ENCODE measurements at regions not wholly inside any gene's neighbourhood (a gene's known extent, or its start where the extent isn't known, plus 50 kb on each side); places are given as distances from the start of the nearest gene placed in this dataset.

- H3K27ac ChIP-seq: no peak overlapping the region
- DNase-seq (ENCODE audit: low spot score): no peak
- TF ChIP-seq CTCF (IDR thresholded peaks at IDR 0.05): no peak
- ATAC-seq (ENCODE audit: insufficient number of reproducible peaks, low FRiP score, low read depth): no peak
- no peaks in the 10 kb centered on the region for H3K36me3 ChIP-seq
- H3K9me3 ChIP-seq: no peaks in the 10 kb centered on the region
- H3K27me3 ChIP-seq (replicated peaks; ENCODE audit: insufficient read depth): no peaks in the 10 kb centered on the region
- H3K4me3 ChIP-seq: no peak overlapping the region
- H3K4me1 ChIP-seq (ENCODE audit: control insufficient read depth in 1 of 2, low read depth in 2 of 2): no peaks in the 10 kb centered on the region
Observed at GRCh38 chr14:97844042-97844441, 1046.9 kb downstream of the VRK1 start.

GRCh38 chr14:97846156-97846555 is 1049.0 kb downstream of the VRK1 start:
- H3K9me3 ChIP-seq: no peaks in the 10 kb centered on the region
- H3K27me3 ChIP-seq (replicated peaks; ENCODE audit: insufficient read depth): no peaks in the 10 kb centered on the region
- no peaks in the 10 kb centered on the region for H3K4me1 ChIP-seq (ENCODE audit: control insufficient read depth in 1 of 2, low read depth in 2 of 2)
- TF ChIP-seq CTCF (IDR thresholded peaks at IDR 0.05): no peak
- DNase-seq (ENCODE audit: low spot score): no peak
- no peaks in the 10 kb centered on the region for H3K36me3 ChIP-seq
- no peak for ATAC-seq (ENCODE audit: insufficient number of reproducible peaks, low FRiP score, low read depth)
- H3K27ac ChIP-seq: no peak overlapping the region
- no peak overlapping the region for H3K4me3 ChIP-seq

GRCh38 chr14:97848317-97848980 is 1051.3 kb downstream of the VRK1 start:
- DNase-seq (ENCODE audit: low spot score) (no peak), ATAC-seq (ENCODE audit: insufficient number of reproducible peaks, low FRiP score, low read depth) (no peak)
- H3K36me3 ChIP-seq: no peaks in the 10 kb centered on the region
- no peak for TF ChIP-seq CTCF (IDR thresholded peaks at IDR 0.05)
- H3K9me3 ChIP-seq: no peaks in the 10 kb centered on the region
- H3K4me3 ChIP-seq: no peak overlapping the region
- no peaks in the 10 kb centered on the region for H3K4me1 ChIP-seq (ENCODE audit: control insufficient read depth in 1 of 2, low read depth in 2 of 2)
- no peaks in the 10 kb centered on the region for H3K27me3 ChIP-seq (replicated peaks; ENCODE audit: insufficient read depth)
- no peak overlapping the region for H3K27ac ChIP-seq

- no peak for DNase-seq (ENCODE audit: low spot score)
- H3K27me3 ChIP-seq (replicated peaks; ENCODE audit: insufficient read depth): no peaks in the 10 kb centered on the region
- H3K4me3 ChIP-seq: no peak overlapping the region
- no peaks in the 10 kb centered on the region for H3K4me1 ChIP-seq (ENCODE audit: control insufficient read depth in 1 of 2, low read depth in 2 of 2)
- no peaks in the 10 kb centered on the region for H3K9me3 ChIP-seq
- no peak overlapping the region for H3K27ac ChIP-seq
- TF ChIP-seq CTCF (IDR thresholded peaks at IDR 0.05): no peak
- ATAC-seq (ENCODE audit: insufficient number of reproducible peaks, low FRiP score, low read depth): no peak
- no peaks in the 10 kb centered on the region for H3K36me3 ChIP-seq
Observed at GRCh38 chr14:97850466-97850865, 1053.3 kb downstream of the VRK1 start.

GRCh38 chr14:97850886-97851285 is 1053.7 kb downstream of the VRK1 start:
- DNase-seq (ENCODE audit: low spot score) (no peak), ATAC-seq (ENCODE audit: insufficient number of reproducible peaks, low FRiP score, low read depth) (no peak)
- H3K27me3 ChIP-seq (replicated peaks; ENCODE audit: insufficient read depth): no peaks in the 10 kb centered on the region
- no peak overlapping the region for H3K27ac ChIP-seq
- no peak overlapping the region for H3K4me3 ChIP-seq
- TF ChIP-seq CTCF (IDR thresholded peaks at IDR 0.05): no peak
- no peaks in the 10 kb centered on the region for H3K4me1 ChIP-seq (ENCODE audit: control insufficient read depth in 1 of 2, low read depth in 2 of 2)
- H3K36me3 ChIP-seq: no peaks in the 10 kb centered on the region
- H3K9me3 ChIP-seq: no peaks in the 10 kb centered on the region
